ENCODE measurements at regions not wholly inside any gene's neighbourhood (a gene's known extent, or its start where the extent isn't known, plus 50 kb on each side); places are given as distances from the start of the nearest gene placed in this dataset.
"Not testable (repeated sequence)": the region's sequence is repeated elsewhere in the genome, so short reads cannot be mapped to it uniquely, and the experiment has no call there.

DNA sequence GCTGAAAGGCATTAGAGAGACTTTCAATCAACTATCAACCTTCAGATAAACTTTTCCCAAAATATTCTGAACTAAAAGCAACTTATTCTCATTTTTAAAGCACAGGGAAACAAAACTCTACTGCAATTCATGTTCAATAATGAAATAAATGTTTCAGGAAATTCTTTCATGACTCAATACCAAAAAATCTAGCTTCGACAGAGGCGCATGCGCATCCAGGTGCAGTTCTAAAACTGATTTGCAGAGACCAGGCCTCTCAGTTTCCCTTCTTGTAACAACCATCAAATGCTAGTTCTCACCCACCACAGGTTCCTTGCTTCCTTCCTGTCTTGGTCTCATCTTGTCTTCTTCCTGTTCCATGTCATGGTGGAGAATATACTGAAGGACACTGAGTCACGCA, 55.3 kb upstream of the NRBF2 start:
- DNase-seq = no peak

DNA sequence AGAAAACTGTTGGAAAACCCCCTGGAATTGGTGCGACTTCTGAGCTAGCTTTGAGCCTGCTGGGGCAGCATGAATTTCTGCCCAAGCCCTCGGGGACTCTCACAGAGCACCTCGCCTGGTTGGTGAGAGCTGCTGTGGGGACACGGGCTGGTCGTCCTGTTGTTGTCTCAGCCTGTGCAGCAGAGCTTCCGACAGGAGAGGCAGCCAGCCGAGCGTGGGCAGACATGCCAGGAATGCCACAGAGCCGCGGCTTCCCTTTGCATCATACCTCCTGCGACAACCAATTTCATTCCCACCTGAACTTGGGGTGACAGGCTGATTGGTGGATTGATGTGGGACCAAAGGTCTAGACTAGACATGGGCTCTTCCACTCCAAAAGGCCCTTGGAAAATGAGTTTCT, 60.2 kb upstream of the NRBF2 start:
- DNase-seq = no peak

DNA sequence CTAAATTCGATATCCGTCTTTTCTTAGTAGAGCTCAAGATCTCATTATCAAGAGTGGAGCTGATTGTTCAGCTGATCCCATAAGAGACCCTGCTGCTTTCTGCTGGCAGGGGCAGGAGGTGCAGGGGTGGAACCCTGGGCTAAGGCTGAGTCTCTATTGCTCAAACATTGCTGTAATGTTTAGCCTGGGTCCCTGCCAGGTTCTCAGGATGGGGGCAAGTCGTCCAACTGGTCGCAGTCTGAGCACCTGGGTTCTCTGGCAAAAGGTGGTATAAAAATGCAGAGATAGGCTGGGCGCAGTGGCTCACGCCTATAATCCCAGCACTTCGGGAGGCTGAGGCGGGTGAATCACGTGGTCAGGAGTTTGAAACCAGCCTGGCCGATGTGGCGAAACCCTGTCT, 62.0 kb upstream of the NRBF2 start:
- no peak for DNase-seq

DNA sequence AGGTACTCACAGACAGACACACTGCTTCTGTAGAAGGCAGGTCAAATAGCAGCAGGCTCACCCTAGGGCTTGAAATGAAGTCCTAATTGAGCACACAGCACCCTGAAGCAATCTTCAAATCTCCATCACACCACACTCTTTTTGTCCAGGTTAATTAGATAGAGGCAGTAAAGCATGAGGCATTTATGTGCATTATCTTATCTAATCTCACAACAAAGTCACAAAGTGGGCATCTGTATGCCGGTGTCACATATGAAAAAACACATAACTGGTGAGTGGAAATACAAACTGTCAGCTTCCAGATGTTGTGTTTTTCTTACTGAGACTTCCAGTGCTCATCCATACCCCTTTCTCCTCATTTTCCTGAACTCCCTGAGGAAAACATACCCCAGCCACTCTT, 63.8 kb upstream of the NRBF2 start:
- no peak for DNase-seq

DNA sequence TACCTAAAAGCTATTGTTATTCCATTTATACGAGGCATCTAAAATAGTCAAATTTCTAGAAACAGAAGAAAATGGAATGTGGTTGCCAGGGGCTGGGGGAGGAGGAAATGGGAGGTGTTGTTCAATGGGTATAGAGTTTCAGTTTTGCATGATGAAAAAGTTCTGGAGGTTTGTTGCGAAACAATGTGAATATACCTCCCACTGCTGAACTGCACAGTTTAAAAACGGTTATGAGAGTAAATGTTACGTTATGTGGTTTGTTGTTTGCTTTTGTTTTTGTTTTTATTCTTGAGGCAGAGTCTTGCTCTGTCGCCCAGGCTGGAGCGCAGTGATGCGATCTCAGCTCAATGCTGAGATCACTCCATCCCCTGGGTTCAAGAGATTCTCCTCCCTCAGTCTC, 64.9 kb upstream of the NRBF2 start:
- no peak for DNase-seq

DNA sequence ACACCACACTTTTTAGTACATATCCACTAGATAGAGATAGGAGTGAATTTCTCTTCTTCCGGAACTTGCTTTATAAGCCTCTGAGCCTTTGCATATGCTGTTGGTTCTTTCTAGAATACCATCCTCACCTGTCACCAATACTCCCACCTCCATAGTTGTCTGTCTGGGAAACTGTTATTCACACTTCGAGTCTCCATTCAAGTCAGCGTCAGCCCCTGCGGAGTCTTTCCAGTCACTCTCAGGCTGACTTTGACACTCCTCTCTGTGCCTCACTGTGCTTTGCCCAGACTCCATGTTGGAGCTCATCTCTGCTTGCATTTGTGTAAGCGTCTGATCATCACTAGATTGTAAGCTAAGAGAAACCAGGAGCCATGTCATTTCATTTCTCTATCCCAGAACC, 66.5 kb upstream of the NRBF2 start:
- DNase-seq = no peak

DNA sequence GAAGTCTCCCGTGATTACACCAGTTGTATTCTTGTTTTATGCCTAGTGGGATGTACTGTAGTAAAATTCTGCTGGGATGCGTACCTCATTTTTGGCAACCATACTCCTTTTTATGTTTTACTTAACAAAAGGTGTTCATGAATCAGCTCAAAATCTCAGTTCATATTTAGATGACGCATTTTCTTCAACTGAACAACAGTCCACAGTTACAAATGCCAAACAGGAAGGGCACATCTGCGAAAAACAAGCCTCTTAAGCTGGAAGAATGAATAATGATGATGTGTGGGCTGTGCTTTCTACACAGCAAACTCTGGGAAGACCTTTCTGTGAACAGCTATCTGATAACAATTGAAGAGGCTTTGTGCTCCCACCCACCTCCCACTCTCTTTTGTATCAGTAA, 68.4 kb upstream of the NRBF2 start:
- DNase-seq = no peak

DNA sequence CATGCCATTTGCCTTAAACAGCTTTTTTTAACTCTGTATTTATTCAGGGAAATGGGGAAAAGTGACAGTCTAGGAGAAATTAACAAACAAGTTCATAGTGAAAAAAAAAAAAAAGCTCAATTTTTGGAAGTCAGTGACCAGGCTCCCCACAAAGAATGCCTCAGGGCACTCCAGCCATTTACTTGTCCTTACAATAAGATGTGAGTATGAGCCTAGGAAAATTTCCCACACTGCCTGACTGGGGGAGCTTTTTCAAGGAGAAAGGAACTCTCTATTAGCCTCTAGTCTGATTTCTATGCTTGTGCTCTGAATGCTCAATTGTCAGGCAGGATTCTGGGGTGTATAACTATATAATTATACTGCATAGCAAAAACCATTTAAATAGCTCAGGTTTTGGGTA, 74.9 kb upstream of the NRBF2 start:
- no peak for DNase-seq

DNA sequence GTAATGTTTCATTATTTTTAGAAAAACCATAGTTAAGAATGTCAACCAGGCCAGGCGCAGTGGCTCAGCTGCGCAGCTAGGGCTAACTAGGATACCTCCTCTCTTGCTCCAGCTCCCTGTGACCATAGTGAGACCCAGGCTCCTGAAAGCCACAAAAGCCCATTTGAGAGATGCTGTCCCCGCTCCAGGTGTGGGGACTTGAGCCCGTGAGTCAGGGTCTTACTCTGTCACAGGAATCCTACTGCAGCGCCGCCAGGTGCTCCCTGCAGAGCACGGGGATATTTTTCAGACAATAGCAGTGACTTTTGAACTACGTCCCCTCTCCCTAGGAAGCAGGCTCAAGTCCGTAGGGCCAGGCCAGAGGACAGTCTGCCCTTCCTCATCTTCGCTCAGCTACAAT, 75.6 kb upstream of the NRBF2 start:
- no peak for DNase-seq

DNA sequence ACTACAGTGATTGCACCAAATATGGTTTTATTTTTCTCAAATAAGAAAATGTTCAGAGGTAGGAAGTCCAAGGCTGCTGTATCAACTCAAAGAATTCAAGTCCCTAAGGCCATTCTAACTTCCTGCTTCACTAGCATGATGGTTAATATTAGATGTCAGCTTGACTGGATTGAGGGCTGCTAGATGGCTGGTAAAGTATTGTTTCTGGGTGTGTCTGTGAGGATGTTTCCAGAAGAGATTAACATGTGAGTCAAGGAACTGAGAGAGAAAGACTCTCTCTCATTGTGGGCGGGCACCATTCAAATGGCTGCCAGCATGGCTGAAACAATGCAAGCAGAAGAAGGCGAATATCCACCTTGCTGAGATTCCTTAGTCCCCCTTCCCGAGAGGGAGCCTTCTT, 77.4 kb upstream of the NRBF2 start:
- DNase-seq = no peak

DNA sequence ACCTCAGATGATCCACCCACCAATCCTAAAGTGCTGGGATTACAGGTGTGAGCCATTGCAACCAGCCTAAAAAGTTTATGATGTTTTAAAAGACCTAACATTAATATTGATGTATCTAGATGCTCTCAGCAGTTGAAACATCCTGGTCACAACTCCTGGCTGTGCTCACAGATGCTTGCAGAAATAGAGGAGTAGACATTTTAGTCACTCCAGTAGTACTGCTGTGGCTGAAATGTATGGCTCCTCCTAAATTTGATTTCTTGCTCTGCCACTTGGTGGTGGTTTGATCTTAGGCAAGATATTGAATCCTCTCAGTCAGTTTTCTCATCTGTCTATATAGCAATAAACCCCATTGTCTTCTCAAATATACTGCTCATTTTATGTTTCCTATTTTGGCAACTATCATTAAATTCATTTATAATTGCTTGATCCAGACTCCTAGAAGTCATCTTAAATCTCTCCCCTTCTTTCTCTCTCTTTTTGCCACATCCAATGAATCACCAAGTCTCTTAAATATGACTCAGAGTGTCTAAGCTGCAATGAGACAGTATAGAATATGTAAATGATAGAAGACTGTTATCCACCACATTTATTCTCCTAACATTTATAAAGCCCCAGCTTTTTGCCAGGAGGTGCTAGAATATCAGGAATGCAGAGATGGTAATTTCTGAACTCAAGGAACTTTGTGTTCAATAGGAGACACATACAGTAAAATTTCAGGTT, 78.1 kb upstream of the NRBF2 start:
- DNase-seq = no peak

DNA sequence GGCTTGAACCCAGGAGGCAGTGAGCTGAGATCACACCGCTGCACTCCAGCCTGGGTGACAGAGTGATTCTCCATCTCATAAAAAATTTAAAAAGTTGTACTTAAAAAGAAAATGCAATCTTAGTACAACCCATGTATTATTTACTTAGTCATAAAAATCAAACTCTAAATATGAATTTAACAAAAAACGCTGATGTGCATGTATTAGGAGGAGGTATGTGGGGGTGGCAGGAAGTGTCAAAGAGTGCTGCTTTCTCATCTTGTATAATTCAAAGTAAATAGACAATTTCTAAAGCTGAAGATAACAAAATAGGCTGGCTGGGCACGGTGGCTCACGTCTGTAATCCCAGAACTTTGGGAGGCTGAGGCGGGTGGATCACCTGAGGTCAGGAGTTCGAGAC, 81.0 kb upstream of the NRBF2 start:
- no peak for DNase-seq

DNA sequence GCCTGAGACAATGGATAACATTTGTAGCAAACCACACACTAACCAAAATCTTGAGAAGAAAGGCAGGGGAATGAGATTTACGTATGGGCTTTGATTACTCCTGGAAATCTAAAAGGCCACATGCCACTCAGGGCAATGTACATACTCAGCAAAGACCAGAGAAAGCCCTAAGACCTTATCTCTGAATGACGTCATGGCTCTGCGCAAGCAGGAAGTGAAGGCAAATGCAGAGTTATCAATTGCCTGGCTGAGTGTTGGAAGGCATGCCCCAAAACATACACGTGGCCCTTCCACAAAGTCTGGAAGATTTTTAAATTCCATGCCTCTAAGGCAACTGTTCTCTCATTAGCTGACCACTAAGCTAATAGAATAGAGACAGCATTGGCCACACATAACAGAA, 90.9 kb upstream of the NRBF2 start:
- no peak for DNase-seq

DNA sequence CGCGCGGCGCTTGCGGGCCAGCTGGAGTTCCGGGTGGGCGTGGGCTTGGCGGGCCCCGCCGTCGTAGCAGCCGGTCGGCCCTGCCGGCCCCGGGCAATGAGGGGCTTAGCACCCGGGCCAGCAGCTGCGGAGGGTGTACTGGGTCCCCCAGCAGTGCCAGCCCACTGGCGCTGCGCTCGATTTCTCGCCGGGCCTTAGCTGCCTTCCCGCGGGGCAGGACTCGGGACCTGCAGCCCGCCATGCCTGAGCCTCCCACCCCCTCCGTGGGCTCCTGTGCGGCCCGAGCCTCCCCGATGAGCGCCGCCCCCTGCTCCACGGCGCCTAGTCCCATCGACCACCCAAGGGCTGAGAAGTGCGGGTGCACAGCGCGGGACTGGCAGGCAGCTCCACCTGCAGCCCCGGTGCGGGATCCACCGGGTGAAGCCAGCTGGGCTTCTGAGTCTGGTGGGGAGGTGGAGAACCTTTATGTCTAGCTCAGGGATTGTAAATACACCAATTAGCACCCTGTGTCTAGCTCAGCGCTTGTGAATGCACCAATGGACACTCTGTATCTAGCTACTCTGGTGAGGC, 99.4 kb upstream of the NRBF2 start:
- DNase-seq = not testable (repeated sequence)

DNA sequence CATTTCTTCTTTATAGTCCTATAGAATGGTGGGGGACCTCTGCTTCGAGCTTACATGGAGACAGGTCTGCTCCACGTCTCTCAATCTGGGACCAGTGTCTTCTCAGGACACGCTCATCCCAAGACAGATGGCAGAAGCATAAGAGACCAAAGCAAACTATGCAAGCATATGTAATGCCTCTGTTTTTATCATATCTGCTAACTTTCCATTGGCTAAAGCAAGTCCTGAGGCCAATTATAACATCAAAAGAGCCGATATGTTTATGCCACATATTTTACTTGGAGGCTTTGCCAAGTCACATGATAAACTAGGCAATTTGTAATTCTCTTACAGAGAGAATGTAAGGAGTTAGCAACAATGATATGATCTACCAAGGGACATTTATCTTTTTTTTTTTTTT, 102.6 kb upstream of the NRBF2 start:
- DNase-seq = no peak

DNA sequence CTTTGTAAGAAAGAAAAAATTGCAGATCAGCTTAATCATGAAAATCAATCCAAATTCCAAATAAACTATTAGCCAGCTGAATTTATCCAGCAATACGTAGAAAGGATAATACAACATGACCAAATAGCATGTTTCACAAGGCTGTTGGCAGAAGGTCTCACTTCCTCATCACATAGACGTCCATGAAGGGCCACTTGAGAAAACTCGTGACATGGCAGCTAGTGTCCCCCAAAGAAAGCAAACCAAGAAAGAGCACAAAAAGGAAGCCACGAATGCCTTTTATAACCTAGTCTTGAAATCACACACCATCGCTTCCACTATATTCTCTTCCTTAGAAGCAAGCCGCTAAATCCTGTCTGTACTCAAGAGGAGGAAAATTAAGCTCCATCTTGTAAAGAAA, 105.6 kb upstream of the NRBF2 start:
- peak in 9 of 51 donors; percentile 1 to 19 (median 5) for DNase-seq

DNA sequence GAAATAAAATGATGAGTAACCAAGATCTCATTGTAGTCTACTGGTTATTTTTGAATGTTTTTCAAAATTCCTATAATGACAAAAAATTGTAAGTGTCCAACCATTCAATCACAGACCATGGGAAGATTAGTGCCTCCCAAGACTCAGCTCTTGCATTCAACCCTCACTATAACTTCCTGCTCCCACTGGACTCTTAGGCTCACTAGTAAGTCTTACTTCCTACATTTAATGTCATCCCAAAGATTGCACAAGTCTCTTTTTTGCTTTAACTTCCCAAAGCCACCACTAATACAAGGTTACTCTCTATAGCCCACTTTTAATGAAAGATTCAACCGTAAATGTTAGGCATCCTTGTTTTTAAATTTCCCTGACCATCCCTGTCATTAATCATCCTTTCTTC, 111.9 kb upstream of the NRBF2 start:
- DNase-seq = no peak

DNA sequence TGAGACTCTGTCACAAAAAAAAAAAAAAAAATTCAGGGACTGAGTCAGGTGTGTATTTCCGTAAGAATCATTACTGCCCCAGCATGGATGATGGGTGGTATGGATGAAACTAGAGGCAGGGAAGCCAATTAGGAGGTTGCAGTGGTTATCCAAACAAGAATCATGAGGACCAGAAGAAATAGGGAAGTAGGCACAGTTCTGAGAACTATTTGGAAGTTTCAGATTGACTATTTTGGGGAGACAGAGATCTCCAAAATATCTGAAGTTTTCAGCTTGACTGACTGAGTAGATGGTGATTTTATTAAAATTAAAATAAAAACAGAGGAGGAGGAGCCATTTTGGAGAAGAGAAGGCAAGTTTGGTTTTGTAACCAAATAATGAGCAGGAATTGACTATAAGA, 119.4 kb upstream of the NRBF2 start:
- DNase-seq = no peak

DNA sequence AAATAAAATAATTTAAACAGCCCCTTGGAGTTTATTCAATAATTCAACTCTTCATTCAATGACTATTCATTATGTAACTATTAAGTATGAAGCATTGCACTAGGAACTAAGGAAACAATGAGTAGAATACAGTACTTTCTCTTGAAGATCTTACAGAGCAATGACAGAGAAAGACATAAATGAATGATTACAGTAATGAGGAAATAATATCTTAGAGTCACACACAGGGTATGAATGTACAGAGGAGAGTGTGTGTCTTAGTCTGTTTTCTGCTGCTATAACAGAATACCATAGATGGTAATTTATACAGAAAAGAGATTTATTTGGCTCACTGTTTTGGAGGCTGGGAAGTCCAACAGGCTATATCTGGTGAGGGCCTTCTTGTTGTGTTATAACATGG, 120.5 kb upstream of the NRBF2 start:
- no peak for DNase-seq

DNA sequence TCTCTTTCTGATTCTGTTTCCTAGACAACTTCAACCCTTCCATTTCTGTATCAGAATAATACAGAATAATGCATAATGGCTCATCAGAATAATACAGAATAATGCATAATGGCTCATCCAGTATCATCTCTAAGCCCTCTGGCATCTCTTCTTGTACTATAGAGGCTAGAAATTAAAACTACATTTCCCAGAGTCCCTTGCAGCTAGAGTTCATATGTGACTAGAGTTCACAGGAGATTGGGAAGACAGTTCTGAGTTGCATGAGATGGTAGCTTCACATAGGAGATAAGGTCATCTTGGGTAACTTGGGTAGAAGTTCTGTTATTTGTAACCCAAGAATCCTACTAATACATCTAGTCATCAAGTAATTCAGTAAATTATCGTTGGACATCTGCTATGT, 122.9 kb upstream of the NRBF2 start:
- DNase-seq = no peak

DNA sequence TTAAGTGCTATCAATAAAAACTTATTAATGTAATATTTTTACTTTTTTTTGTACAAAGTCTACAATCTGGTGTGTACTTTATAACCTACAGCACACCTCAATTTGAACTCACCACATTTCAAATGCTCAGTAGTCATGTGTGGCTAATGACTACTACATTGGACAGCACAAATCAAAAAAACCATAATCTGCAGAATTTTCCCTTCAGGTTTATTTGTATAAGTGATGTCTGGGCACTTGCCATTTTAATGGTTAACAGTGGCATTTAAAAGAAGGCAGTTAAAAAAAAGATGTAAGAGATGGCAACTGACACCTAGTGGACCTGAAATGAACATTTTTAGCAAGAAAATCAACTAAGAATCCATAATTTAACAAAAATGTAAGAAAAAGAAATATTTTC, 124.6 kb upstream of the NRBF2 start:
- DNase-seq = no peak

DNA sequence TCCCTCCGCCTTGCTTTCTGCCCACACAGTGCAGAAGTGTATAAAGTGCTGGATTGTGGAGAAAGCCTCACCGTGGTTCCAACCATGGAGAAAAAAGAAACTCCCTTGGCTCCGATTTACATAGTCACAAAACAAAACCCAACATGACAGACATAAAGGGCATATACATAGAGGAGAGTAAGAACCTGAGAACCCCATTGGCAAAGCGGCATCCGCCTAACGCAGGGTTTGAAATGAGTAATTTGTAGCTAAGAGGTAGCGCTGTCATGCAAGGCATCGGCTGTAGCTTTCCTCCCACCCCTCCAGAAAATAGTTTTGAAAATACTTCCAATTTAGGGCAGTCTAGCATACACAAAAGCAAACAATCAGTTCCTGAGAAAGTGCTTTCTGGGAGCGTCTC, 126.0 kb upstream of the NRBF2 start:
- DNase-seq = no peak

DNA sequence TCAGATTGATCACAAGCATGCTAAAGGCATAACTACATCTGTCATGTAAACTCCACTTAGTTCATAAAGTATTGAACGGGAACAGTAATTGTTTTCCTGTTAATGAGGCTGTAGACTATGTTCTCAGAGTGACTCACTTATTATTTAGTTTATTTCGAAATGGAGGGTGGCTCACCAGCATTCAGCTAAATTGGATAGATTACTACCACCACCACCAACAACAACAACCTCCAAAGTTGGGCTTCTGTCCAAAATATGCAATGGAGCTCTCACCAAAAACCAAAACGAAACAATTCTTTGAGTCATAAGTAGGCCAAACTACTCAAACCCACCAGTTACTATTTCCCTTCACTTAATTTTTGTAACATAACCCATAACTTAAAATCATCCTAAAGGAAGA, 127.9 kb upstream of the NRBF2 start:
- no peak for DNase-seq

DNA sequence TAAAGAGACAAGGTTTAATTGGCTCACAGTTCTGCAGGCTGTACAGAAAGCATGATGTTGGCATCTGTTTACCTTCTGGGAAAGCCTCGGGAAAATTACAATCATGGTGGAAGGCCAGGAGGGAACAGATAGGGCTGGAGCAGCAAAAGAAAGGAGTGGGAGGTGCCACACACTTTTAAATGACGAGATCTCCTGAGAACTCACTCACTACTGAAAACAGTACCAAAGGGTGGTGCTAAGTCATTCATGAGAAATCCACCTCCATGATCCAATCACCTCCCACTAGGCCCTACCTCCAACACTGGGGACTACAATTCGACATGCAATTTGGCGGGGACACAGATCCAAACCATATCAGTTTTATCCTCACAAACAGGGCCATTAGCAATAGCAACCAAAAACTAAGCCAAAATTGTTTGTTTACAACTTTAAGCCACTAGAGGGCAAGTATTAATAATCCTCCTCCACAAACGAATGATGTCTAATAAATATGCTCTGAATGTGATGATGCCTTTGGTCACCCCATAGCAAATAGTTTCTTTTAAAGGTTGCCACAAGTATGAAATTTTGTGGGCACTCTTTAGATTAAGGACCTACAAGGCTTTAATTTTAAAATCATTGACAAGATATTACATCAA, 129.2 kb upstream of the NRBF2 start:
- no peak for DNase-seq
